ENCODE measurements at regions not wholly inside any gene's neighbourhood (a gene's known extent, or its start where the extent isn't known, plus 50 kb on each side); places are given as distances from the start of the nearest gene placed in this dataset.
"Not testable (repeated sequence)": the region's sequence is repeated elsewhere in the genome, so short reads cannot be mapped to it uniquely, and the experiment has no call there.

- no peak for DNase-seq
Observed at GRCh38 chr6:80974579-80974978, 777.9 kb downstream of the TENT5A start.

GRCh38 chr6:80969439-80969838 lies 783.0 kb downstream of the TENT5A start:
- DNase-seq, result no peak

GRCh38 chr6:80967609-80968008 lies 784.9 kb downstream of the TENT5A start:
- DNase-seq, result no peak

- no peak for DNase-seq
Observed at GRCh38 chr6:80962382-80962781, 790.1 kb downstream of the TENT5A start.

GRCh38 chr6:80961166-80961565 lies 791.3 kb downstream of the TENT5A start:
- no peak for DNase-seq

GRCh38 chr6:80959034-80959433 lies 793.4 kb downstream of the TENT5A start:
- DNase-seq, result no peak

- DNase-seq, result no peak
Observed at GRCh38 chr6:80956898-80957297, 795.6 kb downstream of the TENT5A start.

GRCh38 chr6:80952479-80952878 lies 800.0 kb downstream of the TENT5A start:
- not testable (repeated sequence) for DNase-seq

- no peak for DNase-seq
Observed at GRCh38 chr6:80946402-80946801, 806.1 kb downstream of the TENT5A start.

- DNase-seq, result no peak
Observed at GRCh38 chr6:80942911-80943310, 809.6 kb downstream of the TENT5A start.

GRCh38 chr6:80940976-80941375 lies 811.5 kb downstream of the TENT5A start:
- DNase-seq, result no peak

GRCh38 chr6:80940571-80940970 lies 811.9 kb downstream of the TENT5A start:
- DNase-seq, result no peak

- DNase-seq, result no peak
Observed at GRCh38 chr6:80939898-80940297, 812.6 kb downstream of the TENT5A start.

GRCh38 chr6:80939480-80939879 lies 813.0 kb downstream of the TENT5A start:
- DNase-seq, result no peak

GRCh38 chr6:80938131-80938530 lies 814.4 kb downstream of the TENT5A start:
- no peak for DNase-seq

- DNase-seq, result no peak
Observed at GRCh38 chr6:80932359-80932758, 820.1 kb downstream of the TENT5A start.

GRCh38 chr6:80930376-80930775 lies 822.1 kb downstream of the TENT5A start:
- DNase-seq, result no peak

- DNase-seq, result no peak
Observed at GRCh38 chr6:80923816-80924215, 817.3 kb downstream of the BCKDHB start.

- DNase-seq, result no peak
Observed at GRCh38 chr6:80922916-80923455, 816.5 kb downstream of the BCKDHB start.

- DNase-seq, result no peak
Observed at GRCh38 chr6:80921861-80922460, 815.5 kb downstream of the BCKDHB start.

GRCh38 chr6:80907831-80908230 lies 801.4 kb downstream of the BCKDHB start:
- no peak for DNase-seq

GRCh38 chr6:80903711-80904110 lies 797.2 kb downstream of the BCKDHB start:
- no peak for DNase-seq

GRCh38 chr6:80886475-80886874 lies 780.0 kb downstream of the BCKDHB start:
- no peak for DNase-seq

GRCh38 chr6:80872951-80873308 lies 766.5 kb downstream of the BCKDHB start:
- no peak for DNase-seq

- no peak for DNase-seq
Observed at GRCh38 chr6:80872199-80872950, 765.9 kb downstream of the BCKDHB start.
